HG02870 (cell line): ENCODE measurements at regions not wholly inside any gene's neighbourhood (a gene's known extent, or its start where the extent isn't known, plus 50 kb on each side); places are given as distances from the start of the nearest gene placed in this dataset.

Experiments
- ATAC-seq: cut with Tn5 transposase; IDR thresholded peaks from one replicate; pipeline ENCODE4 v1.9.1; 2021; ENCODE audit warnings: mild to moderate bottlenecking, moderate library complexity; ENCODE audit not compliant: unreplicated experiment

DNA sequence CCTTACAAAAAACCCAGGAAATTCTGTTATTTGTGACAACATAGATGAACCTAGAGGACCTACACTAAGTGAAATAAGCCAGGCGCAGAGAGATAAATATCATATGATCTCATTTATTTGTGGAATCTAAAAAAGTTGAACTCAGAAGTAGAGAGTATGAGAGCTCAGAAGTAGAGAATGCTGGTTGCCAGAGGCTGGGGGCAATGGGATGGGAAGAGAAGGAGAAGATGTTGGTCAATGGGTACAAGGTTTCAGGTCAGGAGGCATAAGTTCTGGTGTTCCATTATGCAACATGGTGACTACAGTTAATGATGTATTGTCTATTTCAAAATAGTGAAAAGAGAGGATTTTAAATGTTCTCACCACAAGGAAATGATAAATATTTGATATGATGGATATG, 259.1 kb upstream of the POU3F1 start:
- no peak for ATAC-seq

DNA sequence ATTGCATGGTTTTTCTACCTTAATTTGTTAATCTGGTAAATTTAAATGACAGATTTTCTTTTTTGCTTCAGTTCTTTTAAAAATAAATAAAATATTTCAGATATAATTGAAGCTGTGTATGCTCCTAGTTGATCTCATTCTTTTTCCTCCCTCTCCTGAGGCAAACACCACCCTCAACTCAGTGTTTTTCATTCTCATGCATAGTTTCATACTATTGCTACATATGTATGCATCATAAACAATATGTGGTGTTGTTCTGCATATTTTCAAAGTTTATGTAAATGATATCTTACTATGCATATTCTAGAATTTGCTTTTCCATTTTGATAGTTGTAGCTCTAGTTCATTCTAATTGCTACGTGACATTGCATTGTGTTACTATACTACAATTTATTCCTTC, 257.2 kb upstream of the POU3F1 start:
- ATAC-seq: no peak

DNA sequence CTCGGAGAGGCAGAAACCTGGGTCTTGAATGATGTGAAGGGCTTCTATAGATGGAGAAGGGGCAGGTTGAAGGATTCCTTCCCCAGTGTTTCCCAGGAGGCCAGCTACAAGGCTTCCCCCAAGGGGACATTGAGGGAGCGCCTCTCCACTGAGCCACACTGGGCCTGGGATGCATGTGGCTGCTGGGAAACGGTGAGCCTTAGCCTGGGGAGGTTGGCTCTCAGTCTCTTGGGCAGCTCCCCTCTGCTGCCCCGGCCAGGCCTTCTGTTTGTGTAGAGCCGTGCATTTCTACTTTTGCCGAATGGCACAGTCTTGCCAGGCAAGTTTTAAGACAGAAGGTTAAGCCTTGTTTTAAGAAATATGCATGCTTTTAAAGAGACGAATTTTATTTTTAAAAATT, 254.4 kb upstream of the POU3F1 start:
- ATAC-seq: no peak

DNA sequence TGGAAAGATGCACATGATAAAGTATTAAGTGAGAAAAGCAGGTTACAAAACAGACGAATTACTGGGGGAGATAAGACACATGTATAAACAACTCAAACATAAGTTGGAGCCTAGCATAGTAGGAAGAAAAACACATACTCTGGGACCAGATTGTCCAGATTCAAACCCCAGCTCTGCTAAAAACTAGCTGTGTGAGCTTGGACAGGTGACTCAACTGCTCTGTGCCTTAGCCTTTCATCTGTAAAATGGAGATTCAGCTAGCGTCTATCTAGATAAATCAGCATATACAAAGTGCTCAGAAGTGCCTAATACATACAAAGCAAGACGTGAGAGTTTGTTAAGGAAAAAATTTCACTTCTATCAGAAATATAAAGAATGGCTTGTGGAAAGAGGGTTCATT, 254.0 kb upstream of the POU3F1 start:
- ATAC-seq: no peak

DNA sequence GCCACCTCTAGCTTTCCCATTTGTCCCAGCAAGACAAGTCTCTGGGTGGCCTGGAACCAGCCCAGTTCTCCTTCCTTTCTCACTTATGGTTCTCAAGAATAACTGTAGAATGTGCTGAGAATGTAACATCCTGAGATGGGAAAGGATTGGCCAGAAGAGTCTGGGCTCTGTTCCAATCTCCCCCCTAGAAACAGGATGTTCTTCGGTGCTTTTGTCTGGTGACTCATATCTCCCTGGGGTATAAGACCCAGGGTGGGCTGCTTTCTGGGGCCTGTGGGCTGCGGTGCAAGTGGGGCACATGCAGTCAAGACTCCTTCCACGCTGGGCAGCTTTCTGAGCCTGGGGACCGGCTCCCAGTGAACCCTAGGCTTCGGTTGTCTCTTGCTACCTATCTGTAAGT, 251.2 kb upstream of the POU3F1 start:
- no peak for ATAC-seq

DNA sequence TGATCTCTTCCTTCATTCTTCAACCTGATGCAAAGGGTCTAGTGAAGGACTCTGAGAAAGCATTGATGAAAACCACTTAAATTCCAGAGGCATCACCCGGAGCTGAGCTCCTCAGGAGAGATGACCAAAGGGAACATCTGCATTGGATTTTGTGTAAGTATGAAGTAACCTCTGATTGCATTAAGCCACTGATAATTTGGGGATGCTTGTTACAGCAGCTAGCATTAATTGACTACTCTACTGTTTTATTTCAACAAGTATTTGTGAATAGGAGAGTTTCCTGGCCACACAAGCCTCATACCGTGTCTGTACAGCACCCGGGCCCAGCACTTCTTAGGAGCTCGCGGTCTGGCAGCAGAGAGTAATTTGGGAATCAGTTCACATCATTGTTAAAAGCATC, 250.7 kb upstream of the POU3F1 start:
- no peak for ATAC-seq

DNA sequence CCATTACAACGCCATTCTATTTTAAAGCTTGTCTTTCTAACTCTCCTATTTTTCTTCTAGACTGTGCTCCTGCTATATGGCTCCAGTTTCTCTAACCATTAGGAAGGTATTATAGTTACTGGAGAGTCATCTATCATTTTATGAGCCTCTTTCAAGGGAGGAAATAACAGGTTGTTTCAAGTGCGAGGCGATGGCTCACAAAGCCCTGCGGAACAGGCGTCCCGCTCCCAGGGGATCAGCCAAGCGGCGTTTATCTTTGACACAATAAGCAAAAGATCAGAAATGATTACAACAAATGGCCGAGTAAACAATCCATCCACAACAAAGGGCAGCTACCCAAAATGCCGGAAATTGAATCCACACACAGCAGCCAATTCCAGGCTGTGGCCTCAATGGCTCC, 249.5 kb upstream of the POU3F1 start:
- ATAC-seq: no peak

DNA sequence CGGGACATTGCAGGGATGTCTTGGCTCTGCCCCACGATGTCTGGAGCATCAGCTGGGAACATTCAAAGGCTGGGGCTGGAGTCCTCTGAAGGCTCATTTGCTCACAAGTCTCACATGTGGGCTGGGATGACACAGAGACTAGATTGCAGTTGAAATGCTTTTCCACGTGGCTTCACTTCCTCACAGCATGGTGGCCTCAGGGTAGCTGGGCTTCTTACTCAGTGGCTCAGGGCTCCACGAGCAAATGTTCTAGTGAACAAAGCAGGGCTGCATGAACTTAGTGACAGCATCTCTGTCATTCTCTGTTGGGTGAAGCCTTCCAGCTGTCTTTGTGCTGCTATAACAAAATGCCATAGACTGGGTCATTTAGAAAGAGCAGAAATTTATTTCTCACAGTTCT, 247.0 kb upstream of the POU3F1 start:
- ATAC-seq: no peak

DNA sequence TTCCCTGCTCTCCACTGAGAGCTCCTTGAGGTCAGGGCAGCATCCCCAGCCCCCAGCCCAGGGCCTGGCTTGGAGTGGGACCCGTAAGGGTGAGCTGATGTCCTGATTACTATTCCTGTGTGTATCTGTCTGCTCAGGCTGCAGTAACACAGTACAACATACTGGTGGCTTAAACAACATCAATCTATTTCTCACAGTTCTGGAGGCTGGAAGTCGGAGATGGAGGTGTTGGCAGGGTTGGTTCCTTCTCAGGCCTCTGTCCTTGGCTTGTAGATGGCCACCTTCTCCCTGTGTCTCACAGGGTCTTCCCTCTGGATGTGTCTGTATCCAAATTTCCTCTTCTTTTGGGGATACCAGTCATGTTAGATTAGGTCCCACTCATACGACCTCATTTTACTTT, 246.4 kb upstream of the POU3F1 start:
- no peak for ATAC-seq

DNA sequence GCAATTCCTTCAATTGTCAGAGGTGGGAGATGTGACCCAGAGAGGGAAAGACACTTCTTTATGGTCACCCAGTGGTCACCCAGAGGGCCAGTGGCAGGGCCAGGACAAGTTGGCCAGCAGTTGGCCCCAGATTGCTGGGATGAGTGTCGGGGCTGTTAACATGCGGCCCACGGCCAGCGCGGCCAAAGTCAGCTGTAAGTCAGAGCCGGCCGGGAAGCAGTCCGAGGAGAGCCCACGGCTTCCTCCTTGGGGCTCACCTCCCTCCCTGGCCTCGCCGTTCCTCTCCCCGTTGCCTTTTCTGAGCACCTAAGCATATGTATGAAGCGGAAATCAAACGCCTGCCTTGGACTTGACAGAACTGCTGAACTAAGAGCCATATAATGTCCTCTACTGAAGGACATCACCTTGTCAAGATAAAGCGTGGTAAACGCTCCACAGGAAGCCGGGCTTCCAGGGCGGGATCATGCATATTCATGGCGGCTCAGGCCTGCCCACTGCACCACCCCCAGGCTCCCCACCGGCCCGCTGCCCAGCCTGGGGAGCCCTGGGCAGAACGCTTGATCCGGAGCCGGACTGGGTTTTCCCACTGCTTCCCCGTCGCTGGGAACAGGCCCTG, 245.4 kb upstream of the POU3F1 start:
- ATAC-seq: no peak

DNA sequence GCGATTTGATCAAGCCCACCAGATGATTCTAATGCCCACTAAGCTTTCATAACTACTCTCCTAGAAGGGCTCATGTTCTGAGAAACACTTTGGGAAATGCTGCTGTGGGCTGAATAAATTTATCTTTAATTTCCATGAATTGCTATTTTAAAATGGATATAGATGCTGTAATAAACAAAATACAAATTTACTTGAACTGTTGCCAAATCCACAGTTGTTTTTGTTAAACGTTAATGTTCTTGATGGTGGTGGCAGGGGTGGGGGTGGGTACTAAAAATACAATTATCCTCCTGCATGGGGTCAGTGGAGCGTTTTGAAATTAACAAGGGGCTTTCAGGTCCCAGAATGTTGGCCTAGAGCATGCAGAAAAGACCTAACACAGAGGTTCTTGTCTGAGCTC, 244.7 kb upstream of the POU3F1 start:
- ATAC-seq: no peak

DNA sequence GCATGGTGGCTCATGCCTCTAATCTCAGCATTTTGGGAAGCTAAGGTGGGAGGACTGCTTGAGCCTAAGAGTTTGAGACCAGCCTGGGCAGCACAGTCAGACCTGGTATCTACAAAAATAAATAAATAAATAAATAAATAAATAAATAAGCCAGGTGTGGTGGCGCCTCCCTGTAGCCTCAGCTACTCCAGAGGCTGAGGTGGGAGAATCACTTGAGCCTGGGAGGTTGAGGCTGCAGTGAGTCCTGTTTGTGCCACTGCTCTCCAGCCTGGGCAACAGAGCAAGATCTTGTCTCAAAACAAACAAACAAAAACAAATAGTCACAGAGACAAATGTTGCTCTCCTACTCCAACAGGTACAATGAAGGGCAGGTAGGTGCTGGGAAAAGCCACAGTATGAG, 242.4 kb upstream of the POU3F1 start:
- no peak for ATAC-seq

DNA sequence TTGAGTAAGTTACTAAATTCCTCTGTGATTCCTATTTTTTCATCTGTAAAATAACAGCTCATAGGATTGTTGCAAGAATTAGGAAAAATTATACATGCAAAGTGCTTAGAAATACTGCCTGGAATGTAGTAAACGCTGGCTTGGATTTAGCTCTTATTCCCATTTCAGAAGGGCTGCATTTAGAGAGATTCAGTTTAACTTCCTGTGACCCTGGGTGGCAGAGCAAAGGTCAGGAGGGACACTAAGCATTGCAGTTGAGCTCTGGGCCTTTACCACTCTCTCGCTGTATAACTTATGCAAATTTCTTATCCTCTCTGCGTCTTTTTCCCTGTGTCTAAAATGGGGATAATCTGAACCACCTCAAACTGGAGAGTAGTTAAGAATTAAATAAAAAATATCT, 241.0 kb upstream of the POU3F1 start:
- ATAC-seq: no peak

DNA sequence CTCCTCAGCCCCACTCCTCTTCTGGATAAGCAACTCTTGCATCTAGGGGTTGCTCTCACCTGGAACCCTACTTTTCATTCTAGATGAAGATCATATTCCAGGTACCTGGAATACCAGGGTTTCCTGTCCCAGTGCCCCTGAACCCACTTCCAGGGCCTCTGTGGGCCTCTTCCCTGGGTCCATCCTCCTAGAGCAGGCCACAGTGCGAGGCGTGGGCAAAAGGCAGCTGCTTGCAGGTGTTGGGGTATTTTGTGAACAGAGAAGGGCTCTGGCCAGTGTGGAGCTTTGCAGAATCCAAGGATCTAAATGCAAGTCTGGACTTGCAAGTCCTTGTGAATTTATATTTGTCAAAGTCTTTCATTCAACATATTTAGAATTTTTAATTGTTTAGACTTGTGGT, 240.4 kb upstream of the POU3F1 start:
- ATAC-seq: no peak

DNA sequence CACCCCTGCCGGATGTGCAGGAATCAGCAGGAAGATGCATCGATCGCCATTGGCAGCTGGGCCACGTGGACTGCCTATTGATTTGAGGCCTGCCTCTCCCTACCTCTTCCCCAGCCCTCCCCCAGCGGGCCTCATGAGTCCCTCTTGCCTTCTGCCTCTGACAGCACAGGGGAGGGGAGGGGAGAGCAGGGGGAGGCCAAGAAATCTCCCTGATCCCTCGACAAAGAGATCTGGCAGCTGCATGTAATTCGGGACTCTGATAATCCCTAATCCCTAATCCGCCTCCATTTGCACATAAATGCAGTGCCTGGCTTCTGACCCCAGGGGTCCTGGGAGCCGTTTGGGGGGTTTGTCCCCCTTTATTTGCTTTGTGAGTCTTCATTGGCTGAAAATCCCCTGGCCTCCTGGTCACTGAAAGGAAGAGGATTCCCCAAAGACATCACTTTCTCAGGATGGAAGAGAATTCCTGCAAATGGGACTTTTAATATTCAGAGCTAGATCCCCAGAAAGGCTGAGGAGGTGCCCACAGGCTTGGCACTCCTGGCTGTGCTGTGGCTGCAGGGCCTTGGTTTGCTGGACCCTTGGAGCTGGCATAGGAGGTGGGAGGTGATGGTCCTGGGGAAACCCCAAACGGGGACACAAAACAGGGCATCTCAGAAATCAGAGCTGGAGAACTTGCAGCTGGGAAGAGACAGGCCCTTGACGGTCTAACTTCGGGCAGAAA, 239.4 kb upstream of the POU3F1 start:
- no peak for ATAC-seq

DNA sequence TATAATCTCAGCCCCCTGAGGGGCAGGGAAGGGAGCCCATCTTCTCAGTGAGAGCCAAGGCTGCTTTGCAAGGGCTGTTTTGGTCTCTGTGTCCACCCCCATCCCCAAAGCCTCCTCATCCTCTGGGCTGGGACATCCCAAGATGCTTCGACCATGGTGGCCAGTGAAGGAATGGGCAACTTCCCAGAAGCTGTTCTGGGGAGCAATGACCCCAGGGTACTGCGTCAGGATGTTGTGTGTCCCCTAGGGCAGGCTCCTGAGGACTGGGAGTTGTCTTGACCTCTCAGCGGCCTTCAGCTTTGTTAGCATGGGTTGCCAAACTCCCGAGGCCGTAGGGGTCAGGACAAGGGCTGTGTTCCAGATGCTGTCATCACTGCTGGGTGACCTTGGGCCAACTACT, 238.4 kb upstream of the POU3F1 start:
- no peak for ATAC-seq

DNA sequence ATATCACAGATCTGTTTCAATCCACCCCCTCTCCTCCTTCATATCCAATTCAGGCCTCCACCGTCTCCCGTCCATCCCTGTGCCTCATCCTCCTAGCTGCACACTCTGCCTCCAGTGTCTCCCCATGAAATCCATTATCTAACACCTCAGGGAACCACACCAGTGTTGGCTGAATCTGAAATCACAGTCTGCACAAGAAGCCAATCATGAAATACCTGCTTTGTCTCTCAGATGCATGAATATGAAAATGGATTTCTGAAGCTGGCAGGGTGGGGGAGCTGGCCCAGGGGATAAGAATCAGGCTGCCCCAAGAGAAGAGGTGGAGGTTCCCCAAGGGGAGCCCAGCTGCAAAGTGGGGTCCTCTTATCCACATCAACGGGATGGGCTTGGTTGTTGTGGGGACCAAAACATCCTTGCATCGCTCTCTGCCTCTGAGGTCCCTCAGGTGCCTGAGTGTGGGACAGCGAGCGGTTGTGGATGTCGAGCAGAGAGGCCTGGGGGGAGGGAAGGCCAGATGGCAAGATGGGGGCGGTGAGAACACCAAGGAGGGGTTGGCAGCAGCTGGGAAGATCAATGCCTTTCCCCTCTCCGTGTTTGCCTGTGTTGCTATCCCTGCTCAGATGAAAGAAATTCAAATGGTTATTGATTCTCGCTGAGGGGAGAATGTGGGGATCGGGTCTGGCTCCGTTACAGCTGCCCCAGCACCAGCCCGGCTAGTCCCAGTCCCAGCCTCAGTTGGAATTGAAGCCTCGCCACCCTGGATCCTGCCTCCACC, 237.3 kb upstream of the POU3F1 start:
- ATAC-seq: no peak

DNA sequence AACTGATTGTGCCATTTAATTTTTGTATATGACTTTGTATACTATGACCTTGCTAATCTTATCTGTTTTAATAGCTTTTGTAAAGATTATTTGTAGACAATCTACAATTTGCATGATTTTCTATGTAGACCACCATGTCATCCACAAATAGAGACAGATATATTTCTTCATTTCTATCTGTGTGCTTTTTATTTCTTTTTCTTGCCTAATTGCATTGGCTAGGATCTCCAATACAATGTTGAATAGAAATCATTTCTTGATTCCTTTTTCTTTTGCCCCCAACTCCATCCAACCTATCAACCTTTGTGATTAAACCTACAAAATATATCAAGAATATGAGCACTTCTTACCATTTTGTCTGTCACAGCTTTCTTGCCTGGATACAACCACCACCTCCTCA, 232.6 kb upstream of the POU3F1 start:
- no peak for ATAC-seq

DNA sequence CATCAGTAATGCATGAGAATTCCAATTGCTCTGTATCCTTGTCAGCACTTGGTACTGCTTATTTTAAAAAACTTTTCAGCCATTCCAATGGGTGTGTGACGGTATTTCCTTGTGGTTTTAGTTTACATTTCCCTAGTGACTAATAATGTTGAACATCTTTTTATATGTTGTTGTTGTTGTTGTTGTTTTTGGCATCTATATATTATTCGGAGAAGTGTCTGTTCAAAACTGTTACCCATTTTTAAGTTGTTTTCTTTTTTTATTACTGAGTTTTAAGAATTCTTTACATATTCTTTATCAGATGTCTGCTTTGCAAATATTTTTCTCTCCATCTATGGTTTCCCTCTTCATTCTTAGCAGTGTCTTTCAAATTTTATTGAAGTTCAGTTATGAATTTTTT, 231.1 kb upstream of the POU3F1 start:
- ATAC-seq: no peak

DNA sequence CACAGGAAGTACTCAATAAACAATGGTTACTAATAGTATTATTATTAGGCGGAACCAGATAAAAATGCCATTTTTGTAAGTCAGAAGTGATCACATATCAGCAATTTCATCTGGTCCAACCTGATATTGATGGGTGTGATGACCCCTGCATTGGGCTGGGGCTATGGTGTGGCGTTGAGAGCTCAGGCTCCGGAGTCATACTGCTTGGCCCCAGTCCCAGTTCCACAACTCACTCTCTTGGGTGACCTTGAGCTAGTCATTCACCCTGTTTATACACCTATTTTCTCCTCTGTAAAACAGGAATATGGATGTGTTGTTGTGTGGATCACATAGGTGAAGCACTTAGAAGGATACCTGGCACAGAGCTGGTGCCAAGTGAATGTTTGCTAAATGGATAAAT, 229.4 kb upstream of the POU3F1 start:
- ATAC-seq: no peak

DNA sequence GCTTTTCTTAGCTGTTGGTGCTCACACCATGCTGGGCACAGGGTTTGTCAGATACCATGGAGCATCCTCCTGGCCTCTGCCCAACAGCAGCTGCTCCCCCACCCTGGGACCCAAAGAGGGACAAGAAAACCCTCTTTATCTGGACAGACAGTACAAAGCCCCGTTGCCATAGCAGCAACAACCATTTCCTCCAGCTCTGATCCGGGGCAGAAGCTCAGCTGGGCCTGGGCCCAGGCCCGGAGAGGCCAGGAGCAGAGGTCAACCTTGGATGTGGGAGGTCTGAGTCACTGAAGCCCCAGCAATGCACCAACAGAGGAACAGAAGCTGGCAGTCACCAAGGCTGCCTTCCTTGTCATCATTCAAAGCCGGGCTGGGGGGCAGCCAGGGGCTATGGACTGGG, 228.4 kb upstream of the POU3F1 start:
- no peak for ATAC-seq

DNA sequence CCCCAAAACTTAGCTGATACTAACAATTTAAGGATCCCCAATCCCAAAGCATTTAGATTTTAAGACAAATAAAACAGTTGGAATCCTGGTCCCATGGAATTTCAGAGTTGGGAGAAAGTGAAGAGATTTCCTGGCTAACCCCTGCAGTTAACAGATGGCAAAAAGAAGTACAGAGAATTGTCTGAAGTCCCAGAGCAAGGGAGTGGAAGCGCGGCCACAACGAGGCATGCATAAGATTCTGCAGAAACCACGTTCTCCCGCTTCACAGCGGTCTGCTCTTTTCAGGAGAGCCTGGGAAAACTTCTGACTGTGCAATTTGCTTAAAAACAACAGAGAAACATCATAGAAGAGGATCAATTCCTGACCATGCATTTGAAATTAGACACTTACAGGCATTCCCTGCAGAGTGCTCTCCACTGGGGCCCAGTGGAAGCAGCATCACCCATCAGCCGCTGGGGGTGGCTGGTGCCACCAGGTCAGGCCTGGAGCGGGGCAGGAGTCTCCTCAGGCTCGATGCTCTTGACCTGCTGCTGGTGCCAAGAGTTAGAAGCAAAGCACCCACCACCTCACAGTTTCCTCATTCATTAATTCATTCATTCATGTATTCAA, 226.7 kb upstream of the POU3F1 start:
- no peak for ATAC-seq
